Stimulated activated CD4-positive, alpha-beta T cell treated with anti-CD3 and anti-CD28 coated beads, Interleukin-1b, Interleukin-23, amount 100 ng/mL, for 4 hours (primary cell): ENCODE measurements at regions not wholly inside any gene's neighbourhood (a gene's known extent, or its start where the extent isn't known, plus 50 kb on each side); places are given as distances from the start of the nearest gene placed in this dataset.

Experiments
- DNase-seq, 2 donors: peaks; one replicate each; pipeline ENCODE4 v3.0.0-alpha.2; 2020; ENCODE audit warnings: low read depth in 2 of 2

- DNase-seq: no peak
Observed at GRCh38 chr6:164569509-164569908, 739.9 kb downstream of the C6orf118 start.

GRCh38 chr6:164563924-164564323, 745.5 kb downstream of the C6orf118 start:
- DNase-seq: no peak

GRCh38 chr6:164561656-164562055, 747.7 kb downstream of the C6orf118 start:
- DNase-seq: no peak

GRCh38 chr6:164554700-164555476, 754.5 kb downstream of the C6orf118 start:
- DNase-seq: no peak

- no peak for DNase-seq
Observed at GRCh38 chr6:164554226-164554625, 755.2 kb downstream of the C6orf118 start.

GRCh38 chr6:164551706-164552105, 757.7 kb downstream of the C6orf118 start:
- no peak for DNase-seq

- no peak for DNase-seq
Observed at GRCh38 chr6:164547076-164547475, 762.3 kb downstream of the C6orf118 start.

GRCh38 chr6:164546263-164546662, 763.1 kb downstream of the C6orf118 start:
- no peak for DNase-seq

GRCh38 chr6:164534070-164534766, 775.2 kb downstream of the C6orf118 start:
- DNase-seq: no peak

- no peak for DNase-seq
Observed at GRCh38 chr6:164533045-164533362, 776.4 kb downstream of the C6orf118 start.

- no peak for DNase-seq
Observed at GRCh38 chr6:164532198-164533044, 777.0 kb downstream of the C6orf118 start.

GRCh38 chr6:164531736-164532135, 777.7 kb downstream of the C6orf118 start:
- no peak for DNase-seq

GRCh38 chr6:164528539-164528938, 780.9 kb downstream of the C6orf118 start:
- DNase-seq: no peak

- no peak for DNase-seq
Observed at GRCh38 chr6:164523087-164523654, 786.2 kb downstream of the C6orf118 start.

- DNase-seq: no peak
Observed at GRCh38 chr6:164520916-164521315, 788.5 kb downstream of the C6orf118 start.

- no peak for DNase-seq
Observed at GRCh38 chr6:164507206-164507940, 802.0 kb downstream of the C6orf118 start.

GRCh38 chr6:164505425-164505824, 804.0 kb downstream of the C6orf118 start:
- DNase-seq: no peak

- DNase-seq: no peak
Observed at GRCh38 chr6:164502833-164503232, 806.6 kb downstream of the C6orf118 start.

GRCh38 chr6:164495882-164496495, 813.4 kb downstream of the C6orf118 start:
- no peak for DNase-seq

GRCh38 chr6:164478426-164478825, 831.0 kb downstream of the C6orf118 start:
- DNase-seq: no peak

- DNase-seq: no peak
Observed at GRCh38 chr6:164477790-164478189, 831.6 kb downstream of the C6orf118 start.
